ENCODE measurements at regions not wholly inside any gene's neighbourhood (a gene's known extent, or its start where the extent isn't known, plus 50 kb on each side); places are given as distances from the start of the nearest gene placed in this dataset.
A peak's percentile ranks its signal among the peaks of the same experiment; 100 is the strongest.

- H3K4me3 ChIP-seq (ENCODE audit: low read depth, low read length): no peak overlapping the region
- TF ChIP-seq CTCF (conservative IDR thresholded peaks at IDR 0.05; ENCODE audit: low read depth, low read length): no peak
- DNase-seq (ENCODE audit: low read depth): no peak
These were observed 216.8 kb upstream of the TANK start for GRCh38 chr2:160943414-160943813.

GRCh38 chr2:160952464-160953254, 207.6 kb upstream of the TANK start:
- no peak overlapping the region for H3K4me3 ChIP-seq (ENCODE audit: low read depth, low read length)
- DNase-seq (ENCODE audit: low read depth): no peak
- no peak for TF ChIP-seq CTCF (conservative IDR thresholded peaks at IDR 0.05; ENCODE audit: low read depth, low read length)

DNA sequence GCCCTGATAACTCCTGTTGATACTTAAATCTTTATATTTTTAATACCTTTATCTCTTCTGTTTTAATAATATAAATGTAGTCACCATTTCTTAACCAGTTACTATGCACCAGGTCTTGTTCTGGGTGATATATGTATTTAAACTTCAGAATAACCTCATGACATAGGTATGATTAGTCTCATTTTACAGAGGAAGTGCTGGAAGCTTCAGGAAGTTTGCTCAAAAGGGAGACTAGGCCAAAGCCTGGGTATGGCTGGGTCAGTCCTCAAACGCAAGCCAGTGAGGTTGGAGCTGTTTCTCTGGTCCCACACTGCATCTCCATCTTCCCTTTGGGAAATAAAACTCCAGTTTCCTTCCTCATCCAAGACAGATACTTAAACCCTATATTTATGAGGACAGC, 204.7 kb upstream of the TANK start:
- TF ChIP-seq CTCF (conservative IDR thresholded peaks at IDR 0.05; ENCODE audit: low read depth, low read length): no peak
- H3K4me3 ChIP-seq (ENCODE audit: low read depth, low read length): no peak overlapping the region
- no peak for DNase-seq (ENCODE audit: low read depth)

GRCh38 chr2:160956243-160956802, 203.9 kb upstream of the TANK start:
- no peak overlapping the region for H3K4me3 ChIP-seq (ENCODE audit: low read depth, low read length)
- DNase-seq (ENCODE audit: low read depth): no peak

DNA sequence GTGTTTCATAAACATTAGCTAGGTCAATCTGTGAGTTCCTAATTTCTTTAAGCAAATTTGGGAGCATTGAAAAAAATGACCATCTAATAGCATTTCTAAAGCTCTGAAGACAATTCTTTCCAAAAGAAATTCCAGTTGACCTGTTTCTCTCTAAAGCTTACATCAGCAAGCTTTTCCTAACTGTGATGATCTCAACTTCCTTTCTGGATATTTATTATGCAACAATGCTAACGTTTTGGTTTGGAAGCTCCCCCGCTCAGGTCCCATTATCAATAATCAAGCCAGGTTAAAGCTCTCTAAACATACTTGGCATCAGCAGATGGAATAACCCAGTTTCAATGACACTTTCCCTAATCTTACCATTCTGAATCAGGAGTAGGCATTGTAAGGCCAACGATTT, 196.3 kb upstream of the TANK start:
- H3K4me3 ChIP-seq (ENCODE audit: low read depth, low read length): no peak overlapping the region
- DNase-seq (ENCODE audit: low read depth): no peak
- no peak for TF ChIP-seq CTCF (conservative IDR thresholded peaks at IDR 0.05; ENCODE audit: low read depth, low read length)

More at GRCh38 chr2:160956243-160956802, 203.9 kb upstream of the TANK start:
- no peak for TF ChIP-seq CTCF (conservative IDR thresholded peaks at IDR 0.05; ENCODE audit: low read depth, low read length)

- no peak overlapping the region for H3K4me3 ChIP-seq (ENCODE audit: low read depth, low read length)
- DNase-seq (ENCODE audit: low read depth): no peak
- no peak for TF ChIP-seq CTCF (conservative IDR thresholded peaks at IDR 0.05; ENCODE audit: low read depth, low read length)
These were observed 192.7 kb upstream of the TANK start for GRCh38 chr2:160967523-160967922.

DNA sequence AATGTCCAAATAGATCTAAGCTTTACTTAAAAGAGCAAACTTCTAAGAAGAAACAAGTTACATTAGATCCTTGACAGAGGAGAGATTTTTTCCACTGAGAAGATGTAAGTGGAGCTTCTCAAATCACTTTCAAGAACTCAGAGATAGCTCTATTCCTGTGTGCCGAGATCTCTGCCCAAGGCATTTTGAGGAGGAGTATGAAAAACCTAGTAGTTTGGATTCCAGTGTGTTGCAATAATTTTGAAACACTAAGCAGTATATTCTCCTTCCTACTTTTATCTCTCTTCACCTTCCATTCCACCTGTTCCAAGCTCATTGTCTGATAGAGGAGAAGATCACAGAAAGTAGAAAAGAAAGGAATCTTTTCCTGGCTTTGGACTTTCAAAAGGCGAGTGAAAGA, 192.0 kb upstream of the TANK start:
- TF ChIP-seq CTCF (conservative IDR thresholded peaks at IDR 0.05; ENCODE audit: low read depth, low read length): no peak
- H3K4me3 ChIP-seq (ENCODE audit: low read depth, low read length): no peak overlapping the region
- peak; percentile 22 for DNase-seq (ENCODE audit: low read depth)

Measured in choroid plexus epithelial cell (primary cell).